OCI-LY7 (cell line): ENCODE measurements at regions not wholly inside any gene's neighbourhood (a gene's known extent, or its start where the extent isn't known, plus 50 kb on each side); places are given as distances from the start of the nearest gene placed in this dataset.

Experiments used
- BruUV-seq: library from RNA; stranded (reverse); fragments of 400-500 nt; replicated peaks from 2 replicates; lab custom pipeline; 2021; lab: Mats Ljungman, UMichigan
- CTCF ChIA-PET: fragments of 300-600 bp; sonication (Branson Sonifier 250); formaldehyde crosslinking; loops from one replicate; lab custom pipeline; 2022; ENCODE audit warnings: antibody characterized with exemption; ENCODE audit not compliant: unreplicated experiment; lab: Charles Lee
- POLR2A ChIA-PET: fragments of 300-600 bp; sonication (Branson Sonifier 250); formaldehyde crosslinking; loops from one replicate; lab custom pipeline; 2022; ENCODE audit warnings: antibody characterized with exemption; lab: Charles Lee
- DNase-seq: peaks from one replicate; pipeline ENCODE4 v3.0.0-alpha.2; 2015; ENCODE audit warnings: low spot score
- H2AFZ ChIP-seq: fragments of 200-600 bp; sonication (generic), shearing (Covaris generic); 2 replicates; pipeline ENCODE4 v1.6.1; 2014; ENCODE audit warnings: mild to moderate bottlenecking, antibody characterized with exemption, low read length, moderate library complexity
- H3K27ac ChIP-seq: fragments of 200-600 bp; sonication (generic); 2 replicates; pipeline ENCODE4 v1.5.1; 2014; ENCODE audit warnings: mixed run types, low read depth, mild to moderate bottlenecking, moderate library complexity, low read length, inconsistent platforms; ENCODE audit not compliant: poor library complexity, severe bottlenecking
- H3K36me3 ChIP-seq: fragments of 200-600 bp; sonication (generic); 2 replicates; pipeline ENCODE4 v1.6.1; 2014; ENCODE audit warnings: mild to moderate bottlenecking, antibody characterized with exemption, low read length, moderate library complexity, mixed read lengths; ENCODE audit not compliant: insufficient read depth
- H3K4me1 ChIP-seq: fragments of 200-600 bp; sonication (generic); 2 replicates; pipeline ENCODE4 v1.5.1; 2014; ENCODE audit warnings: mild to moderate bottlenecking, low read length; ENCODE audit not compliant: insufficient read depth, poor library complexity, severe bottlenecking
- H3K4me2 ChIP-seq: fragments of 200-600 bp; sonication (generic); 2 replicates; pipeline ENCODE4 v1.6.1; 2014; ENCODE audit warnings: mild to moderate bottlenecking, low read length
- H3K4me3 ChIP-seq: fragments of 200-600 bp; sonication (generic); 2 replicates; pipeline ENCODE4 v1.5.1; 2014; ENCODE audit warnings: mild to moderate bottlenecking, low read depth, low read length; ENCODE audit not compliant: poor library complexity, severe bottlenecking
- H3K79me2 ChIP-seq: fragments of 200-600 bp; sonication (generic); 2 replicates; pipeline ENCODE4 v1.6.1; 2016; ENCODE audit warnings: low read depth, mild to moderate bottlenecking, low read length, moderate library complexity, mixed read lengths; ENCODE audit not compliant: insufficient read depth
- H3K9me2 ChIP-seq: fragments of 200-600 bp; sonication (generic); 2 replicates; pipeline ENCODE4 v1.6.1; 2016; ENCODE audit warnings: mild to moderate bottlenecking, low read length, mixed read lengths; ENCODE audit not compliant: insufficient read depth
- H3K9me3 ChIP-seq: fragments of 200-600 bp; sonication (generic); 2 replicates; pipeline ENCODE4 v1.6.1; 2014; ENCODE audit warnings: mild to moderate bottlenecking, mixed run types, low read length, mixed read lengths
- H4K20me1 ChIP-seq: fragments of 200-600 bp; sonication (generic); 2 replicates; pipeline ENCODE4 v1.6.1; 2014; ENCODE audit warnings: mild to moderate bottlenecking, antibody characterized with exemption, low read length, moderate library complexity, mixed read lengths; ENCODE audit not compliant: insufficient read depth
- CTCF ChIP-seq: fragments of 200-600 bp; sonication (generic); conservative IDR thresholded peaks from 2 replicates; pipeline ENCODE4 v1.5.1; 2014; ENCODE audit warnings: mild to moderate bottlenecking, antibody characterized with exemption, low read length, moderate library complexity, mixed read lengths
- EZH2phosphoT487 ChIP-seq: fragments of 200-600 bp; sonication (generic); IDR thresholded peaks from 2 replicates; pipeline ENCODE4 v1.6.1; 2018; ENCODE audit warnings: low read depth, borderline replicate concordance, mild to moderate bottlenecking, mixed run types, antibody characterized with exemption, low read length, moderate library complexity, mixed read lengths
- intact Hi-C: fragments of 100-400 bp; cut with micrococcal nuclease; formaldehyde crosslinking; loops from one replicate; pipeline ENCODE4 v1.10.0; 2022; ENCODE audit not compliant: unreplicated experiment

GRCh38 chr1:117758444-117759316 is 152.8 kb downstream of the TENT5C start:
- peaks cover 5% of the 10 kb centered on the region for H3K4me1 ChIP-seq
- no peaks in the 10 kb centered on the region for H3K79me2 ChIP-seq
- intact Hi-C loops, result loop anchor here (1.0 to 5.0 kb wide), 4 partner anchors 136 to 246 kb away; partner anchors contain the start of gene TENT5C
- no peaks in the 10 kb centered on the region for H3K9me2 ChIP-seq
- no peaks in the 10 kb centered on the region for H3K36me3 ChIP-seq
- no peak overlapping the region for H3K4me3 ChIP-seq
- CTCF ChIA-PET, result interaction anchor here (0.8 to 4.1 kb wide), 5 partner anchors 114 to 233 kb away, joined by 3 to 20 read pairs (median 3); no protein-coding TSS in a partner anchor
- no peaks in the 10 kb centered on the region for H4K20me1 ChIP-seq
- TF ChIP-seq CTCF, result peak; percentile 95
- no peak for TF ChIP-seq EZH2phosphoT487
- no TSS peak for BruUV-seq
- no peak overlapping the region for H3K27ac ChIP-seq
- H3K9me3 ChIP-seq, result no peaks in the 10 kb centered on the region
- peak overlapping the region; percentile 79 for H2AFZ ChIP-seq
- POLR2A ChIA-PET, result interaction anchor here (0.6 to 1.9 kb wide), 10 partner anchors 22 to 369 kb away, joined by 3 to 9 read pairs (median 3); no protein-coding TSS in a partner anchor
- DNase-seq, result peak; percentile 89
- peak overlapping the region; percentile 63 for H3K4me2 ChIP-seq

DNA sequence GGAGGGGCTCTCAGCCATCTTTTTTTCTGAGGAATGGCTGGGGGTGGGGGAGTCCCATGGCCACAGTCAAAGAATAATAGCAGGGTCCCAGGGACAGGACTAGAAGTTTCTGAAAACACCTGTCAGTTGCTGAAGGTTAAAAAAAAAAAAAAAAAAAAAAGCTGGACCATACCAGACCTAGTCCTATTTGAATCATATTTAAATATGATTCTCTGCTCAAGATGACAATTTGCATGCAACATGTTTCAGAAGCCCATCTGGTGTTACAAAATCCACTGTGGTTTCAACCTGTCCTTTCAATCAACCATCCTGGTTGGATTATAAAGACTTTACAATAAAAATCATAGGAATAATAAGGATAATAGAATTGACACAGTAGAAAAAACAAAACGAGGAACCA is 153.7 kb downstream of the TENT5C start:
- no peak overlapping the region for H2AFZ ChIP-seq
- H3K27ac ChIP-seq, result no peak overlapping the region
- intact Hi-C loops, result loop anchor here (2.0 to 5.0 kb wide), 2 partner anchors 135 to 152 kb away; partner anchors contain the start of gene TENT5C
- no peaks in the 10 kb centered on the region for H4K20me1 ChIP-seq
- TF ChIP-seq CTCF, result no peak
- TF ChIP-seq EZH2phosphoT487, result no peak
- CTCF ChIA-PET, result interaction anchor here (4.1 kb wide), 1 partner anchor 224 kb away, joined by 20 read pairs; no protein-coding TSS in a partner anchor
- no peaks in the 10 kb centered on the region for H3K9me3 ChIP-seq
- POLR2A ChIA-PET, result interaction anchor here (0.6 kb wide), 3 partner anchors 125 to 335 kb away, joined by 3 to 4 read pairs (median 3); no protein-coding TSS in a partner anchor
- no peaks in the 10 kb centered on the region for H3K9me2 ChIP-seq
- H3K4me2 ChIP-seq, result no peak overlapping the region
- DNase-seq, result no peak
- no peak overlapping the region for H3K4me3 ChIP-seq
- BruUV-seq, result no TSS peak
- no peaks in the 10 kb centered on the region for H3K79me2 ChIP-seq
- H3K4me1 ChIP-seq, result peaks cover 5% of the 10 kb centered on the region
- H3K36me3 ChIP-seq, result no peaks in the 10 kb centered on the region
